H1 (cell line): ENCODE measurements at regions not wholly inside any gene's neighbourhood (a gene's known extent, or its start where the extent isn't known, plus 50 kb on each side); places are given as distances from the start of the nearest gene placed in this dataset.

Experiments
- CHD1 ChIP-seq: IDR thresholded peaks from 2 replicates; pipeline ENCODE4 v1.6.1; 2012; ENCODE audit warnings: low read depth, low read length, improper control_type of control experiment
- KDM5A ChIP-seq: fragments of 200-600 bp; IDR thresholded peaks from 2 replicates; pipeline ENCODE4 v1.7.1; 2012; ENCODE audit warnings: mild to moderate bottlenecking, low read length, inconsistent platforms, mixed read lengths
- MAX ChIP-seq: IDR thresholded peaks from 2 replicates; pipeline ENCODE4 v1.6.1; 2012; ENCODE audit warnings: inconsistent platforms
- RXRA ChIP-seq: IDR thresholded peaks from 2 replicates; pipeline ENCODE4 v1.6.1; 2011; ENCODE audit warnings: low read depth, mild to moderate bottlenecking, low read length, moderate library complexity; ENCODE audit not compliant: insufficient read depth
- TAF7 ChIP-seq: optimal IDR thresholded peaks from 2 replicates; pipeline ENCODE3; 2011; ENCODE audit warnings: low read depth, mild to moderate bottlenecking, inconsistent platforms, low read length, moderate library complexity, borderline replicate concordance

DNA sequence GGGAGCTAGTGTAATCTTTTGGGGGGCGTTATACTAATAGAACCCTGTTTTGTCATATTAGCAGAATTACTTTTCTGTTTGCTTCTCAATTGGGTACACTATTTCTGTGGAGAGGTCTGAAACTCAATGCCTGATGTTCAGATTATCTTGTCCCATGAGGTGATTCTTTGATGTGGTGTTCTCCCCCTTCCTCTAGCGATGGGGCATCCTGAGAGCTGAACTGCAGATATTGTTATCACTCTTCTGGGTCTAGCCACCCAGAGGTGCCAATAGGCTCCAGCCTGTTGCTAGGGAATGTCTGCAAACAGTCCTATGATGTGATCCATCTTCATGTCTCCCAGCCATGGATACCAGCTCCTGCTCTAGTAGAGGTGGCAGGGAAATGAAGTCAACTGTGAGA lies 233.1 kb upstream of the RASA1 start (continued):
- TF ChIP-seq KDM5A, result no peak
- TF ChIP-seq RXRA, result no peak
- no peak for TF ChIP-seq TAF7
- no peak for TF ChIP-seq CHD1
- TF ChIP-seq MAX, result no peak
